CD14-positive monocyte (primary cell): ENCODE measurements at regions not wholly inside any gene's neighbourhood (a gene's known extent, or its start where the extent isn't known, plus 50 kb on each side); places are given as distances from the start of the nearest gene placed in this dataset.

Experiments
- DNase-seq, 3 donors: peaks; one replicate each; pipeline ENCODE4 v3.0.0-alpha.2; 2011 to 2022
- H2AFZ ChIP-seq: 2 replicates; pipeline ENCODE4 v1.6.0; 2012; ENCODE audit warnings: mild to moderate bottlenecking, low read depth, low read length, inconsistent platforms; ENCODE audit not compliant: insufficient read depth, poor library complexity, severe bottlenecking
- H3K27ac ChIP-seq, 2 donors: 1 replicate in 1 of 2; 2 replicates in 1 of 2; pipeline ENCODE4 v1.5.1; 2012 to 2013; ENCODE audit warnings: low read length in 2 of 2, control low read depth in 1 of 2, inconsistent platforms in 1 of 2, low read depth in 1 of 2, mild to moderate bottlenecking in 1 of 2
- H3K27me3 ChIP-seq, 2 donors: one replicate each; pipeline versions ENCODE4 v1.6.0 to v1.6.1; 2011 to 2013; ENCODE audit warnings: low read length in 2 of 2; ENCODE audit not compliant: control insufficient read depth in 2 of 2, insufficient read depth in 2 of 2
- H3K36me3 ChIP-seq, 2 donors: replicated peaks in 1 of 2; 1 replicate in 1 of 2; 2 replicates in 1 of 2; pipeline versions ENCODE4 v1.5.1 to v1.6.1; 2012 to 2013; ENCODE audit warnings: low read length in 2 of 2, control low read depth in 1 of 2, inconsistent platforms in 1 of 2, mild to moderate bottlenecking in 1 of 2; ENCODE audit not compliant: insufficient read depth in 2 of 2, control insufficient read depth in 1 of 2
- H3K4me1 ChIP-seq, 2 donors: 1 replicate in 1 of 2; 2 replicates in 1 of 2; pipeline versions ENCODE4 v1.5.1 to v1.6.1; 2012 to 2013; ENCODE audit warnings: low read length in 2 of 2, control low read depth in 1 of 2, inconsistent platforms in 1 of 2, mild to moderate bottlenecking in 1 of 2, moderate library complexity in 1 of 2; ENCODE audit not compliant: insufficient read depth in 2 of 2, control insufficient read depth in 1 of 2
- H3K4me2 ChIP-seq: replicated peaks from 2 replicates; pipeline ENCODE3; 2012; ENCODE audit warnings: low read length, moderate library complexity, mild to moderate bottlenecking; ENCODE audit not compliant: poor library complexity, severe bottlenecking; ENCODE audit errors: extremely low read depth
- H3K4me3 ChIP-seq, 3 experiments: fragments of 200-600 bp in 1 of 3; sonication (generic) in 1 of 3; replicated peaks in 1 of 3; 1 replicate in 2 of 3; 2 replicates in 1 of 3; pipeline ENCODE4 v1.5.1; 2011 to 2013; ENCODE audit warnings: low read length in 3 of 3, mild to moderate bottlenecking in 3 of 3, control low read depth in 2 of 3, low read depth in 2 of 3, inconsistent platforms in 1 of 3, moderate library complexity in 1 of 3
- H3K79me2 ChIP-seq: 2 replicates; pipeline ENCODE4 v1.6.0; 2012; ENCODE audit warnings: mild to moderate bottlenecking, control low read depth, inconsistent platforms, low read length, moderate library complexity; ENCODE audit not compliant: insufficient read depth
- H3K9ac ChIP-seq: 2 replicates; pipeline ENCODE4 v1.6.0; 2017; ENCODE audit warnings: low read length, mild to moderate bottlenecking; ENCODE audit not compliant: insufficient read depth, poor library complexity, severe bottlenecking
- H3K9me3 ChIP-seq, 2 donors: replicated peaks in 1 of 2; 1 replicate in 1 of 2; 2 replicates in 1 of 2; pipeline versions ENCODE4 v1.5.1 to v1.6.1; 2012 to 2013; ENCODE audit warnings: low read length in 2 of 2, control low read depth in 1 of 2; ENCODE audit not compliant: control insufficient read depth in 1 of 2, insufficient read depth in 1 of 2
- H4K20me1 ChIP-seq: 2 replicates; pipeline ENCODE4 v1.6.0; 2012; ENCODE audit warnings: mild to moderate bottlenecking, low read length, control low read depth, moderate library complexity; ENCODE audit not compliant: insufficient read depth
- H3K27ac Mint-ChIP-seq, 7 donors: one replicate each; pipeline ENCODE4 v1.8.0; 2020; ENCODE audit warnings: mild to moderate bottlenecking in 7 of 7, mixed read lengths in 7 of 7, moderate library complexity in 6 of 7, inconsistent platforms in 2 of 7
- H3K27me3 Mint-ChIP-seq, 3 donors: one replicate each; pipeline ENCODE4 v1.8.0; 2021 to 2022; ENCODE audit warnings: low read depth in 3 of 3, mild to moderate bottlenecking in 3 of 3, mixed read lengths in 3 of 3, moderate library complexity in 3 of 3, inconsistent platforms in 1 of 3
- H3K36me3 Mint-ChIP-seq, 2 donors: one replicate each; pipeline ENCODE4 v1.8.0; 2020; ENCODE audit warnings: mixed read lengths in 2 of 2, inconsistent platforms in 1 of 2, mild to moderate bottlenecking in 1 of 2
- H3K4me1 Mint-ChIP-seq: one replicate; pipeline ENCODE4 v1.8.0; 2020; ENCODE audit warnings: mild to moderate bottlenecking, mixed read lengths
- H3K4me3 Mint-ChIP-seq, 2 donors: one replicate each; pipeline ENCODE4 v1.8.0; 2020; ENCODE audit warnings: mild to moderate bottlenecking in 2 of 2, mixed read lengths in 2 of 2, moderate library complexity in 1 of 2
- H3K9me3 Mint-ChIP-seq, 7 donors: one replicate each; pipeline ENCODE4 v1.8.0; 2020 to 2022; ENCODE audit warnings: mixed read lengths in 7 of 7, mild to moderate bottlenecking in 6 of 7, moderate library complexity in 6 of 7, inconsistent platforms in 2 of 7
- WGBS: methylation state at CpG from one replicate; pipeline ENCODE4 v1.1.5; 2013; ENCODE audit warnings: missing lambda C conversion rate; ENCODE audit not compliant: insufficient coverage; 5-methylcytosine and 5-hydroxymethylcytosine counted together
- intact Hi-C, 2 donors: fragments of 100-400 bp; cut with micrococcal nuclease; formaldehyde crosslinking; loops; one replicate each; pipeline versions ENCODE4 v1.15.0 to v1.15.1; 2023
- TF ChIP-seq, protein P1 (sequence below): fragments of 200-600 bp; IDR thresholded peaks from one replicate; pipeline ENCODE4 v1.8.0; 2022; ENCODE audit warnings: antibody characterized with exemption, mild to moderate bottlenecking

DNA sequence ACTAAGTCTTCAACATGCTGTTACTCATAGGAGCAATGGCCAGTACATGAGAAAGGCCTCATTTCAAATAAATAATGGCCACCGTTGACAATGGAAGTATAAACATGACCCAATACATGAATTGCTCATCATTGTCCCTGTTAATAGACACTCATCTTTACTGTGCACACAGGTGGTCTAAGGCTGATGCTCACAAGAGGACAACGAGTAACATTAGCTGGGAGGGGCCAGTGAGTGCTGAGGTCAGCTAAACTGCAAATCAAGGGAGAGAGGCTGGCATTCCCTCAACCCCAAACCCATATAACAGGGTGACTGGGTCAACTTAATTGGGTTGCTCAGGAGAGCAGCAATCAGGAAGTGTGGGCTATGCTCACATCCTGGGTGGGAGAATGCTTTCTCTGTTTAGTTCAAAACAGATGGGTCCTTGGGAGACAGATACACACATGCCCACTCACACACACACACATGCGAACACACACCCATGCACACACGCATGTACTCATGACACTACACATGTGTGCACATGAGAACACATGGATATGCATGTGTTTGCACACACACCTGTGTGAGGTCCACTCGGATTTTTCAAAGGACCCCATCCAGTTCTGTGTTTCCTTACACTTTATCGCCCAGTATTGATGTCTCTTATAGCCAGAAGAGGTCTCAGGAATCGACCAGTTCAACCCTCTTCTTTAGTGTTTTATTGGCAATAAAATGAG lies 172.0 kb downstream of the INHBB start:
- Histone ChIP-seq H4K20me1 (no peaks in the 10 kb centered on the region), H3K36me3 (no peaks in the 10 kb centered on the region), H3K9ac (no peak overlapping the region), H3K27me3 (peaks cover 0 to 17% of the 10 kb centered on the region in 2 donors), H3K4me3 (no peak overlapping the region), H3K4me2 (no peak overlapping the region), H3K27ac (no peak overlapping the region), H3K4me1 (no peaks in the 10 kb centered on the region), H3K9me3 (no peaks in the 10 kb centered on the region), H3K79me2 (no peaks in the 10 kb centered on the region), H2AFZ (no peak overlapping the region)
- H3K36me3 Mint-ChIP-seq, result no peaks in the 10 kb centered on the region
- H3K27me3 Mint-ChIP-seq, result peaks cover 18 to 25% (median 24%) of the 10 kb centered on the region in 3 donors
- intact Hi-C loops, result no loop called here
- TF ChIP-seq, protein P1, sequence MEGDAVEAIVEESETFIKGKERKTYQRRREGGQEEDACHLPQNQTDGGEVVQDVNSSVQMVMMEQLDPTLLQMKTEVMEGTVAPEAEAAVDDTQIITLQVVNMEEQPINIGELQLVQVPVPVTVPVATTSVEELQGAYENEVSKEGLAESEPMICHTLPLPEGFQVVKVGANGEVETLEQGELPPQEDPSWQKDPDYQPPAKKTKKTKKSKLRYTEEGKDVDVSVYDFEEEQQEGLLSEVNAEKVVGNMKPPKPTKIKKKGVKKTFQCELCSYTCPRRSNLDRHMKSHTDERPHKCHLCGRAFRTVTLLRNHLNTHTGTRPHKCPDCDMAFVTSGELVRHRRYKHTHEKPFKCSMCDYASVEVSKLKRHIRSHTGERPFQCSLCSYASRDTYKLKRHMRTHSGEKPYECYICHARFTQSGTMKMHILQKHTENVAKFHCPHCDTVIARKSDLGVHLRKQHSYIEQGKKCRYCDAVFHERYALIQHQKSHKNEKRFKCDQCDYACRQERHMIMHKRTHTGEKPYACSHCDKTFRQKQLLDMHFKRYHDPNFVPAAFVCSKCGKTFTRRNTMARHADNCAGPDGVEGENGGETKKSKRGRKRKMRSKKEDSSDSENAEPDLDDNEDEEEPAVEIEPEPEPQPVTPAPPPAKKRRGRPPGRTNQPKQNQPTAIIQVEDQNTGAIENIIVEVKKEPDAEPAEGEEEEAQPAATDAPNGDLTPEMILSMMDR, result no peak
- peaks cover 0 to 3% (median 0%) of the 10 kb centered on the region in 7 donors for H3K9me3 Mint-ChIP-seq
- no peak overlapping the region for H3K4me3 Mint-ChIP-seq
- 81% methylated on average over 2 of the region's 7 CpGs for WGBS
- no peak for DNase-seq
- H3K27ac Mint-ChIP-seq, result no peak overlapping the region
- no peaks in the 10 kb centered on the region for H3K4me1 Mint-ChIP-seq

DNA sequence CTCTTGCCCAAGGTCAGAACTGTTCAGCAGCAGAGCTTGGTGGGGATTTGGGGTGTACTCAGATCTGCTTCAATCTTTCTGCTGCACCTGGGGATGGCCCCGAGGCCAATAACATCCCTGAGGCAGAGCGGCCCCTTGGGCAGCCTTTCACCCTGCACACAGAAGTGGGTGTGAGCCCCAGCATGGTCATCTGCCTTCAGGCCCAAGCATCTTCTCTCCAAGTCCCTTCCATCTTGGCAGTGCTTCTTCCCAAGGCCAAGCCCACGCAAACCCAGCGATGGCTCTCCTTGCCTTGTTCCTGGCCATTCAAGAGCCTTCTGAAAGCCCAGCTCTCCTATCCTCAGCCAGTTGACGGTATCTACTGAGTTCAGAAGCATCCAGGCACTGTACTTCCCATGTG lies 172.9 kb downstream of the INHBB start:
- Histone ChIP-seq H3K4me3 (no peak overlapping the region), H3K27ac (no peak overlapping the region), H3K36me3 (no peaks in the 10 kb centered on the region), H3K9ac (no peak overlapping the region), H3K4me2 (no peak overlapping the region), H3K79me2 (no peaks in the 10 kb centered on the region), H2AFZ (no peak overlapping the region), H3K4me1 (no peaks in the 10 kb centered on the region), H3K27me3 (peaks cover 0 to 17% of the 10 kb centered on the region in 2 donors), H4K20me1 (no peaks in the 10 kb centered on the region), H3K9me3 (no peaks in the 10 kb centered on the region)
- no peak overlapping the region for H3K4me3 Mint-ChIP-seq
- peaks cover 17 to 27% (median 25%) of the 10 kb centered on the region in 3 donors for H3K27me3 Mint-ChIP-seq
- peaks cover 0 to 3% (median 0%) of the 10 kb centered on the region in 7 donors for H3K9me3 Mint-ChIP-seq
- H3K4me1 Mint-ChIP-seq, result no peaks in the 10 kb centered on the region
- no peaks in the 10 kb centered on the region for H3K36me3 Mint-ChIP-seq
- TF ChIP-seq, protein P1, result no peak
- 100% methylated on average over 5 of the region's 5 CpGs for WGBS
- H3K27ac Mint-ChIP-seq, result no peak overlapping the region
- intact Hi-C loops, result no loop called here
- DNase-seq, result no peak
